ENCODE measurements at regions not wholly inside any gene's neighbourhood (a gene's known extent, or its start where the extent isn't known, plus 50 kb on each side); places are given as distances from the start of the nearest gene placed in this dataset.
"Not testable (repeated sequence)": the region's sequence is repeated elsewhere in the genome, so short reads cannot be mapped to it uniquely, and the experiment has no call there.

DNA sequence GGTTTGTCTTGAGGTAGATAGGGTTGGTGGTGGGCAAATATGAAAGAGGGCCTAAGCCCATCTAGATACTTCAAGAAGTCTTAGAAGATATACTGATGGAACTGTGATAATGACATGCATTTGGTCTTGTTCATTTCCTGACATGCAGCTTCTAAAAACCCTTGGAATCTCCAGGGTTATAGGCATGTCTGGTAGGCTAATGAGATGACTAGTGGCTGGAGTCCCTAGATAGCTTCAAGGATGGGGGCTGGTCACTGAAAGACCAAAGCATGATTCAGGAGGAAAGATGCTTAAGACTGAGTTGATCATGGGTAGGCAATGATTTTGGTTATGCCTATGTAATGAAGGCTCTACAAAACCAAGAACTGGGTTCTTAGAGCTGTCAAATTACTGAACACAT lies 217.9 kb upstream of the MOCS1 start:
- H3K4me3 ChIP-seq (ENCODE audit: low read depth, low read length): no peak overlapping the region
- DNase-seq (ENCODE audit: low read depth): no peak
- TF ChIP-seq POLR2A (IDR thresholded peaks at IDR 0.05; ENCODE audit: extremely low read depth, insufficient read length) (no peak), MYC (IDR thresholded peaks at IDR 0.05; ENCODE audit: low read depth, low read length) (no peak)
- TF ChIP-seq, protein P1, sequence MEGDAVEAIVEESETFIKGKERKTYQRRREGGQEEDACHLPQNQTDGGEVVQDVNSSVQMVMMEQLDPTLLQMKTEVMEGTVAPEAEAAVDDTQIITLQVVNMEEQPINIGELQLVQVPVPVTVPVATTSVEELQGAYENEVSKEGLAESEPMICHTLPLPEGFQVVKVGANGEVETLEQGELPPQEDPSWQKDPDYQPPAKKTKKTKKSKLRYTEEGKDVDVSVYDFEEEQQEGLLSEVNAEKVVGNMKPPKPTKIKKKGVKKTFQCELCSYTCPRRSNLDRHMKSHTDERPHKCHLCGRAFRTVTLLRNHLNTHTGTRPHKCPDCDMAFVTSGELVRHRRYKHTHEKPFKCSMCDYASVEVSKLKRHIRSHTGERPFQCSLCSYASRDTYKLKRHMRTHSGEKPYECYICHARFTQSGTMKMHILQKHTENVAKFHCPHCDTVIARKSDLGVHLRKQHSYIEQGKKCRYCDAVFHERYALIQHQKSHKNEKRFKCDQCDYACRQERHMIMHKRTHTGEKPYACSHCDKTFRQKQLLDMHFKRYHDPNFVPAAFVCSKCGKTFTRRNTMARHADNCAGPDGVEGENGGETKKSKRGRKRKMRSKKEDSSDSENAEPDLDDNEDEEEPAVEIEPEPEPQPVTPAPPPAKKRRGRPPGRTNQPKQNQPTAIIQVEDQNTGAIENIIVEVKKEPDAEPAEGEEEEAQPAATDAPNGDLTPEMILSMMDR (IDR thresholded peaks at IDR 0.05; ENCODE audit: low read depth, low read length): no peak
- TF ChIP-seq, protein P2, sequence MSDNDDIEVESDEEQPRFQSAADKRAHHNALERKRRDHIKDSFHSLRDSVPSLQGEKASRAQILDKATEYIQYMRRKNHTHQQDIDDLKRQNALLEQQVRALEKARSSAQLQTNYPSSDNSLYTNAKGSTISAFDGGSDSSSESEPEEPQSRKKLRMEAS (IDR thresholded peaks at IDR 0.05; ENCODE audit: low read depth, low read length): no peak

DNA sequence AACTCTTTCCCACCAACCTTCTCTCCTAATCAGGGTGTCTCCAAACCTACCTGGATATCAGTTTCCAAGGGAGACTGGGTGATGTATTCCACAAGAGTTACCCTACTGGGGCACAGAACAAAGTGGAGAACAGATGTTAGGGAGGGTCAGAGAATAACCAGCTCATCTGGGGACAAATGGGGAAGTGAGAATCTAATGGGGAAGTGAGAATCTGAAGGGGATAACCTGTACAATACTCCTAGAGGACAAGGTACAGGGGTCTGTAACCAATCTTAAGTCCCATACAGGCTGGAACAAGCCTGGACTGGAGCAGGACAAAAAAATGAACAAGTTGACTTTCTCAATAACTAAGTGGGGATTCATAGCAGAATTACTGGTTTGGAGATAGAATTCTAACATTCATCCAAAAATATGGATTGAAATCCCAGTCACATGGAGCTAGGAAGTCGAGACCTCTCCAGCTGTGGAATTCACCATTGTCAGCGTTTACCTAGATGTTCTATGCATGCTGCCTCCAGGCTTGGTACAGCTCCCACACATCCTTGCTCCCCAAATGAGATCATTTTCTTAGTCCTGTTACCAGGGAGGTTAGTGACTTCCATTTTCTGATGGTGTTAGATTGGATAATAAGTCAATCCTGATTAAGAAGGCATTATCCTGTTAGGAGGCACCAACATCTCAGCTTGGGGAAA lies 214.8 kb upstream of the MOCS1 start:
- peak; percentile 50 for DNase-seq (ENCODE audit: low read depth)
- no peak overlapping the region for H3K4me3 ChIP-seq (ENCODE audit: low read depth, low read length)
- TF ChIP-seq POLR2A (IDR thresholded peaks at IDR 0.05; ENCODE audit: extremely low read depth, insufficient read length): no peak
- TF ChIP-seq, protein P1 (IDR thresholded peaks at IDR 0.05; ENCODE audit: low read depth, low read length): no peak
- TF ChIP-seq, protein P2 (IDR thresholded peaks at IDR 0.05; ENCODE audit: low read depth, low read length): no peak
- TF ChIP-seq MYC (IDR thresholded peaks at IDR 0.05; ENCODE audit: low read depth, low read length): no peak

DNA sequence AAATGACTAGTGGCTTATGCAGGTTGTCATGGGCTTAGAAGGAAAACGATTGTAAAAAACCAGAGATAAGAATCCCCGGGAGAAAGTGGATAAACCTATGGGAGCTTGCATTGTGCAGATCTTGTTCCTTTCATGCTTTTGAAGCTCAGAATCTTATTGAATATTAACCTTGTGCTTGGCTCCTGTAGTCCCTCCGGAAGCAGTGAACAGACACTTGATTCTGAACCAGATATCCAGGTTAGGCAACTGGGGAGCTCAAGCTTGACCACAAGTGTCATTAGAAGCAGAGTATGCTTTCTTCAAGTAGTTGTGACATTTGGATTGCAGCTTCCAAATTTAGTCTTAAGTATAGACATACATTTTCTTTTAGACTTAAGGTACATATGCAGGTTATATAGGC lies 212.6 kb upstream of the MOCS1 start:
- H3K4me3 ChIP-seq (ENCODE audit: low read depth, low read length): no peak overlapping the region
- TF ChIP-seq, protein P2 (IDR thresholded peaks at IDR 0.05; ENCODE audit: low read depth, low read length): no peak
- no peak for TF ChIP-seq POLR2A (IDR thresholded peaks at IDR 0.05; ENCODE audit: extremely low read depth, insufficient read length)
- TF ChIP-seq, protein P1 (IDR thresholded peaks at IDR 0.05; ENCODE audit: low read depth, low read length): no peak
- no peak for TF ChIP-seq MYC (IDR thresholded peaks at IDR 0.05; ENCODE audit: low read depth, low read length)
- no peak for DNase-seq (ENCODE audit: low read depth)

DNA sequence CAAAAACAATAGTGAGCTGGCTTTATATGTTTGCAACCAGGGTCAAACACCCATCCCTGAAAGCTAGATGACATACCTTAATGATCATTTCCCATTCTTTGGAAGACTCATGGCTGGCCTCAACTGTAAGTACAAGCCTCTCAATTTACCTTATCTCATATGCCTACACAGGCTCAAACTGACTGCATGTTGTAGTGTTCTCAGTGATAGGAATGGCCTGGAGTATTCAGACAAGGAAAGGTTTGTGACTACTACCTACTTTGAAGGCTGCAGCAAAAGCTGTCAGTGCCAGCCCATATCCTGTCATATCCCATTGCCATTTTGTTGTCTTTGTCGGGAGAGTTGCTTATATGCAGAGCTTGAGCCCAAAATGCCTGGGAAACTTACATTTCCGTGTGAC lies 205.2 kb upstream of the MOCS1 start:
- no peak for DNase-seq (ENCODE audit: low read depth)
- H3K4me3 ChIP-seq (ENCODE audit: low read depth, low read length): no peak overlapping the region
- TF ChIP-seq MYC (IDR thresholded peaks at IDR 0.05; ENCODE audit: low read depth, low read length) (no peak), POLR2A (IDR thresholded peaks at IDR 0.05; ENCODE audit: extremely low read depth, insufficient read length) (no peak)

DNA sequence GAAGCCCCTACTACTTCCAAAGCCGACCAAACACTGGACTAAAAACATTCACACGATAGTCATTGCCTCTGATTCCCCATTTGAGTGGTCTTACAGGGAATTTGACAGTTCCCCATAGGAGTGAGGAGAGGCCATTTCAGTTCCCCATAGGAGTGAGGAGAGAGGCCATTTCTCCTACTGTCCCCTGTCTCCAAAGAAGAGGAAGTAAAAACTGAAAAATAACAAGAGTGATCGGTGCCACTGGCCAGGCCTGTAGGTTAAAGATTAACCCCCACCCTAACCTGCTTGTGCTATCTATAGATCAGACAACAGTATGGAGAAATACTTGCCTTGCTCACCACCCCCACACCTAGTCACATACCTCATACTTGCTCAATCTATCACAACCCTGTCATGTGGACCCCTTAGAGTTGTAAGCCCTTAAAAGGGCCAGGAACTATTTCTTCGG lies 204.0 kb upstream of the MOCS1 start:
- TF ChIP-seq POLR2A (IDR thresholded peaks at IDR 0.05; ENCODE audit: extremely low read depth, insufficient read length): no peak
- TF ChIP-seq MYC (IDR thresholded peaks at IDR 0.05; ENCODE audit: low read depth, low read length): no peak
- TF ChIP-seq, protein P2 (IDR thresholded peaks at IDR 0.05; ENCODE audit: low read depth, low read length): no peak
- TF ChIP-seq, protein P1 (IDR thresholded peaks at IDR 0.05; ENCODE audit: low read depth, low read length): no peak
- DNase-seq (ENCODE audit: low read depth): peak; percentile 5
- H3K4me3 ChIP-seq (ENCODE audit: low read depth, low read length): no peak overlapping the region

DNA sequence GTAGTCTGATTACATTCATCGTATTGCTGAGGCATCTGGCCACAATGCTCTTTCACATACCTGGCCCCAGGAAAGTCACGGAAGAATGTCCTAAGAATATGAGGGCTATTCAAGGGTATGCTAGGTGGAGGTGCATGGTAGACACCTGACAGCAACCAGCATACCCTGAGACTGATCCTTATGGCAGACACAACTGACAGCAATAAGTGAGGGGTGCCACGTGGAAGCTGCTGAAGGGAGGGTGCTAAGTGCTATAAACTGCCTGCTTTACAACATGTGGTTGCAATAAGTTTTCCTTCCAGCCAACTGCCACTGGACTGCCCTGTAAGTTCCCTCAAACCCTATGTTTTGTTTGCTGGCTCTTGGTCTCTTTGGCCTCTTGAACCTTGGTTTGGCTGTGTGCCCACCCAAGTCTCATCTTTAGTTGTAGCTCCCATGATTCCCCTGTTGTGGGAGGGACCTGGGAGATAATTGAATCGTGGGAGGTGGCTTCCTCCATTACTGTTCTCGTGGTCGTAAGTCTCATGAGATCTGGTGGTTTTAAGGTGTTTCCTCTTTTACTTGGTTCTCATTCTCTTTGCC lies 201.3 kb upstream of the MOCS1 start:
- DNase-seq (ENCODE audit: low read depth): peak; percentile 51

DNA sequence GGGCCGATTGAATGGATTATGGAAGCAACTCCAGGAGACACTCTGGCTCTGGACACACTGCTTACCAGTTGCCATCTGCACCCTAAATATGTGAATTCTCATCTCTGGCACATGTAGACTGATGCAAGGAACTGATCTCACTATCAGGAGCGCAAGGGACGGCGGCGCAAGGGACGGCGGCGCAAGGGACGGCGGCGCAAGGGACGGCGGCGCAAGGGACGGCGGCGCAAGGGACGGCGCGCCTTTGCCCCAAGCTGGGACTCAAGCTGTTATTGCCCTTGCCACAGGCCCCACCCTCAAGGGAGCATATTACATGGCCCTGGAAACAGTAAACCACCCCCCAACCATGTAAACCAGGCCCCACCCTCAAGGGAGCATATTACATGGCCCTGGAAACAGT lies 199.7 kb upstream of the MOCS1 start:
- DNase-seq (ENCODE audit: low read depth); H3K4me3 ChIP-seq (ENCODE audit: low read depth, low read length): not testable (repeated sequence)

More for the DNA sequence above, 201.3 kb upstream of the MOCS1 start:
- no peak for TF ChIP-seq POLR2A (IDR thresholded peaks at IDR 0.05; ENCODE audit: extremely low read depth, insufficient read length)
- TF ChIP-seq, protein P2 (IDR thresholded peaks at IDR 0.05; ENCODE audit: low read depth, low read length): peak; percentile 46
- H3K4me3 ChIP-seq (ENCODE audit: low read depth, low read length): no peak overlapping the region

Data from NB4 (cell line).